Activated naive CD4-positive, alpha-beta T cell treated with anti-CD3 and anti-CD28 coated beads, Interleukin-2, amount 50 U/mL, for 72 hours (primary cell): ENCODE measurements at regions not wholly inside any gene's neighbourhood (a gene's known extent, or its start where the extent isn't known, plus 50 kb on each side); places are given as distances from the start of the nearest gene placed in this dataset.

ENCODE experiments used
- ATAC-seq, 2 donors: fragments of 150-1000 bp; cut with Tn5 transposase; 2 replicates each; pipeline ENCODE4 v1.10.0; 2021; ENCODE audit warnings: mild to moderate bottlenecking in 2 of 2, moderate library complexity in 2 of 2
- DNase-seq, 2 donors: peaks; one replicate each; pipeline ENCODE4 v3.0.0; 2021 to 2022; ENCODE audit warnings: low spot score in 2 of 2
- H3K27ac Mint-ChIP-seq, 2 donors: one replicate each; pipeline ENCODE4 v1.8.0; 2022; ENCODE audit warnings: mild to moderate bottlenecking in 2 of 2, mixed read lengths in 2 of 2
- H3K36me3 Mint-ChIP-seq, 2 donors: one replicate each; pipeline ENCODE4 v1.8.0; 2022; ENCODE audit warnings: mixed read lengths in 2 of 2
- H3K9me3 Mint-ChIP-seq, 2 donors: one replicate each; pipeline ENCODE4 v1.8.0; 2022; ENCODE audit warnings: mixed read lengths in 2 of 2

DNA sequence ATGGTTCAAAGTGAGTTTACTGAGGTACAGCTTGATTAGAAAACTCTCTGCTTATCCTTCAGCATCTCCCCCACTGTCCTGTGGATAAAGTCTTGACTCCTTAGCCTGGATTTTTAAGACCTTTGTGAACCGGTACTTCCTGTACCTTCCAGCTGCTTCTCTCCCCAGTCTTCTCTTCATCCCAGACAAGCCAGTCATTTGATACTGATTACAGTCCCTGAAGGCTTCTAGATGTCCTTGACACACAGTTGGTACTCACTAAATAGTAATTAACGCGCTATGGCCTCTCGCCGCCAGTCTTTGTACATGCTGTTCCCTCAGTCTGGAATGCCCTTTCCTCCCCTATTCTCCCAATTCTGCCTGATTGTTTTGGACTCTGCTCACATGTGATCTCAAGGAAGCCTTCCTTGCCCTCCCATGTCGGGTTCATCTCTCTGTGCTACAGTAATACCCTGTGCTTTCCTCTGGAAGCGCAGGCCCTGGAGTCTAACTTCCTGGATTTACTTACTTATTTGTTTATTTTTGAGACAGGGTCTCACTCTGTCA lies 50.6 kb upstream of the PTGR2 start:
- ATAC-seq (no peak), DNase-seq (no peak)
- no peaks in the 10 kb centered on the region for H3K36me3 Mint-ChIP-seq
- no peaks in the 10 kb centered on the region for H3K9me3 Mint-ChIP-seq
- H3K27ac Mint-ChIP-seq = no peak overlapping the region

DNA sequence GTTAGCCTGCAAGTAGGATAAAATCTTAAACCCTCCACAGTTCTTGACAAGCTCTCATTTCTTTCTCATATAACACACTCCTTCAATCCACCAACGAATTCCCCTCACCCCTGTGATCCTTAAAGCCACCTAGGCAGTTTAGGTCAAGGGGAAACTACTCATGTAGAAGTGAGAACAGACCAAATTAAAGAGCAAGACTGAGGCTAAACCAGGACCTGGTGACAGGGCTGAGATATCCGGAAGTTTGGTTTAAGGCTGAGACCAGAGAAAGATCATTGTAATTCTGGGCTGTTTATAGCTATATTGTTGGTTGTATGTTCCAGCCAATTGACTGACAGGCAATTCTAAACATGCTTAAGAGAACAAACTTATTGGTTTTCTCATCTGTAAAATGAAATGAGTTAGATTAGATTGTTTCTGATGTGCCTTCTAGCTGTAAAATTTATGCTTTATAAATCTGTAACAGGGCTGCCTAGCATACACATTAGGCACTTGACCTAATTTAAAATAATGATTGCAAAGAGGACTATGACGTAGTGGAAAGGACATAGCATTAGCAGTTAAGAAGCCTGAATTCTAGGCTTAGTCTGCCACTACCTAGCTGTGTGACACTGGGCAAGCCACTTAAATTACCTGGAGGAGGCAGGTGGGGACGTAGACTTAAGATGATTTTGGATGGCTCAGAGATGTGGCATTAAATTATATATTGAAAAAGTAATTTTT lies 53.9 kb upstream of the PTGR2 start:
- ATAC-seq = no peak
- H3K9me3 Mint-ChIP-seq = no peaks in the 10 kb centered on the region

DNA sequence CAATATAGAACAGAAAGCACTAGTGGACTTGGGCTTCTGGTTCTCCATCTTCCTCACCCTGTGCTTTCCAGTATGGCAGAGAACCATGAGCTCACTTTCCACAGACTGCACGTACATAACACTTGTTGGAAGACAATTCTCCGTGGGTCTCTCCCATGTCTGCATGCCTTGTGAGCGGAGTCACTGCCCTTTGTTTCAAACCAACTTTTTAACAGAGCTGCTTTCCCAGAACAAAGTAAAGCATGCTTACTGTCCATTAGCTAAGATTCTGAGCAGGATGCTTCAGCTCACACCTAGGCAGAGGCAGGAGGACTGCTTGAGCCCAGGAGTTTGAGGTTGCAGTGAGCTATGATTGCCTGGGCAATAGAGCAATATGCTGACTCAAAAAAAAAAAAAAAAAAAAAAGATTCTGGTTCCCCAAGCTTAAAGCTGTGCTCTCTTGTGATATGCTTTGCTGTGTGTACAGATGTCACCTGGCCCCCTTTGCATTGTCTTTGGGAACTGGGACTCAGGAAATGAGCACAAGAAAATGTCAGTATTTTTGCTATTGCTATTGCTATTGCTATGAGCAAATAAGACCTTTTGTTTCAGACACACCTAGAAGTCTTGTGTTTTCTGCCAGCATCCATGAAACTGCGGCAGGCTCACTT lies 54.6 kb upstream of the PTGR2 start:
- ATAC-seq (no peak), DNase-seq (no peak)
- peak overlapping the region in 1 of 2 donors; percentile 50 for H3K27ac Mint-ChIP-seq
- H3K36me3 Mint-ChIP-seq = no peaks in the 10 kb centered on the region
- H3K9me3 Mint-ChIP-seq = no peaks in the 10 kb centered on the region

More for the DNA sequence above, 53.9 kb upstream of the PTGR2 start:
- no peak for DNase-seq
- Mint-ChIP-seq H3K27ac (no peak overlapping the region), H3K36me3 (no peaks in the 10 kb centered on the region)

DNA sequence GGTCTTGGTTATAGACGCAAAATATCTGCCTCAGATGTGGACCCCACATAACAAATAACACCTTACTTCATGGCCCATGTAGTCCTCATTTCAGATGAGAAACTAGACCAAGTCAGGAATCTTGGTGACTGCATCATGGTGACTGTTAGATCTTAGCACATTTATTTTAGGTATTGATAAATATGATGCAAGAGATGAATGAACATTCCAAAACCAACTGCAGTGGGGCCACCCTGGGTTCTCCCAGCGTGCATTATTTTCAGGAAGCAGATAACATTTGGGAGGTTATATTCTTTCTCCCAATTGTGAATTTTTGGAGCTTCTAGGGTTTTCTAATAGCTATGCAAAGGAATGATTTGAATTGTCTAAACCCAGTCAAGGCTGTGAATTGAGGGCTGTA lies 55.2 kb upstream of the PTGR2 start:
- H3K36me3 Mint-ChIP-seq = no peaks in the 10 kb centered on the region
- DNase-seq (no peak), ATAC-seq (no peak)
- H3K27ac Mint-ChIP-seq = no peak overlapping the region
- no peaks in the 10 kb centered on the region for H3K9me3 Mint-ChIP-seq

DNA sequence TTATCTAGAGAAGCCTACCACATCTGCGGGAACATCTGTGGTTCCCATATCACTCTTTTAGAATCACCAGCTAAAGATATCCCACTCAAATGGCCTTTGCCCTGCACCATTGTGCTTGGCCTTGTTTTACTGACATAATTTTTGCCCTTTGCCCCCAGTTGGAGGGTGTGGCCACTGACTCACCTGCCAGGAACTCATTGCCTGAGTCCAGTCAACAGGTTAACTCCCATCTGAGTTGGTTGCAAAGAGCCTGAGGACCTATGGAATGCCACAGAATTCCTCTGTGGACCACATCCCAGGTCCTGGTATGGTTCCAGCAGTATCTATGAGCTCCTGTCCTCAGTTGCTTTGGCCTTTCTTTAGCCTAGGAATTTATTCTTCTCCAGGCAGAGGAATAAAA lies 55.7 kb upstream of the PTGR2 start:
- Mint-ChIP-seq H3K27ac (no peak overlapping the region), H3K9me3 (no peaks in the 10 kb centered on the region), H3K36me3 (no peaks in the 10 kb centered on the region)
- ATAC-seq (no peak), DNase-seq (no peak)

DNA sequence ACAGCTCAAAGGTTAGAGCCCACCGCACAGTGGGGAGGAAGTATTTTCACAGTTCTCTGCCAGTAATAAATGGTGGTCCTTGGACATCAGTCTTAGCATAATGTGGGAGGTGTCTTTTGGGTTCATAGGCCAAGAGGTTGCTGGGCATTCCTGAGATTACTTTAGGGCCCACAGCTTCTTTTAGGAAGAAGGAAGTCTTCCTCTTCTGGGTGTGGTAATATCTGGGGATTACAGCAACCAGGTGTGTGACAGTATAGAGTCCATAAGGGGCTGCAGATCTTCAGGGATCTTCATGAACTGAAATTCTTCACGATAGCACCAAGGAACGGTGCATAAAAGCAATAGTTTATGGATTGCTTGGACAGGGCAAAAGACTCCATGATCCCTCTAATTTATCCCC lies 56.2 kb upstream of the PTGR2 start:
- DNase-seq (no peak), ATAC-seq (no peak)
- Mint-ChIP-seq H3K36me3 (no peaks in the 10 kb centered on the region), H3K27ac (no peak overlapping the region), H3K9me3 (no peaks in the 10 kb centered on the region)

DNA sequence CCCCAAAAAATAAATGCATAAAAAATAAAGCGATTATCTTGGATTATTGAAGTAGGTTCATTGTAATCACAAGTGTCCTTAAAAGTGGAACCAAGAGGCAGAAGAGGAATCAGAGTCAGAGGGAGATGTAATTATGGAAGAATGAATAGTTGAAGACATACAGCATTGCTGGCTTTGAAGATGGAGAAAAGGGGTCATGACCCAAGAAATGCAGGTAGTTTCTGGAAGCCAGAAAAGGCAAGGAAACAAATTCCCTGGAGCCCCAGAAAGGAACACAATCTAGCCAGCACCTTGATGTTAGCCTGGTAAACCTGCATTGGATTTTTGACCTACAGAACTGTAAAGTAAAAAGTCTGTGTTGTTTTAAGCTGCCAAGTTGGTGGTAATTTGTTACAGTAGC lies 57.5 kb upstream of the PTGR2 start:
- no peak overlapping the region for H3K27ac Mint-ChIP-seq
- H3K36me3 Mint-ChIP-seq = no peaks in the 10 kb centered on the region
- no peaks in the 10 kb centered on the region for H3K9me3 Mint-ChIP-seq
- ATAC-seq = no peak
- DNase-seq = no peak

DNA sequence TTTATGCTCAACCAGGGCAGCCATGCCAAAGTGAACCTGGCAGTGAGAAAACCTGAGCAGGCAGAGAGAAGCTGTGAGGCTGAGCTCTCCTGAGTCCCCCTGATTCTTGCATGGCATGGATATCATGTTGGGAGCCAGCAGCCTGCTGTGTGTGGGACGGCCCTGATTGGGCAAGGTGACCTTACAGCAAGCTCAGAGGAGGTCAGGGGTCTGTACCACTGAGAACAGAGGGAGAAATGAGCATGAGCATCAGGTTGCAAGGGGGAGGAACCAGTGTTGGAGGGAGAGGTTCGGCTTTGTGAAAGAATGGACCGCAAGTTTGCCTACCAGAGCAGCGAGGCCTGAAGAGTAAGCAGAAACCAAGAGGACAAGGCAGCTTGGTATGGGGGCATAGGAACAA lies 59.1 kb upstream of the PTGR2 start:
- DNase-seq (no peak), ATAC-seq (no peak)
- Mint-ChIP-seq H3K9me3 (no peaks in the 10 kb centered on the region), H3K27ac (no peak overlapping the region), H3K36me3 (peaks cover 0 to 4% of the 10 kb centered on the region in 2 donors)

DNA sequence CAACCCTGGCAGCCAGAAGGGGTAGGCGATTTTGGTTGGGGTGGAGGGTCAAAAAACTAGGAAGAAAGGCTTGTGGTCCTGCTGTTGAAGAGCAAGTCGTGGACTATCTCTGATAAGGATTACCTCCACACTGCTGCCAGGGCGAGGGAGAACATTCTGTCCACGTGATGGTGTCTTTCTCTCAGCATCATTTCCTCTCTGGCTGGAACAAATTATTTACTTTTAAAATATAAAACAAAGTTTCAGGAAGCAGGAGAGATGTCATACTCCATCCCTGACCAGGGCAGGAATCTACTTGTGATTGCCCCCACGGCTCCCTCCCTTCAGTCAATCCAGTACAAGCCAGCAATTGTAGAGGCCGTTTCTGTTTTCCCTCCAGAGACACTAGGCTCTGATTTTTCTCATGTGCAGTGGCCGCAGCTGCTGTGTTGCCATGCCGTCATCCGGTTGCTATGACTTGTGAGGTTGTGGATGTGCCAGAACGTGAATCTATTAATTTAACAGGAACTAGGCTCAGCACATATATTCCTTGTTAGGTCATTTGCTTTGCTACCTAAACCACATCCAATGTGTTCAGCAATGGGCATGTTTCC lies 61.5 kb upstream of the PTGR2 start:
- Mint-ChIP-seq H3K27ac (peak overlapping the region; percentile 59 to 94), H3K36me3 (peaks cover 13 to 15% of the 10 kb centered on the region in 2 donors), H3K9me3 (no peaks in the 10 kb centered on the region)
- ATAC-seq = no peak
- DNase-seq = no peak

DNA sequence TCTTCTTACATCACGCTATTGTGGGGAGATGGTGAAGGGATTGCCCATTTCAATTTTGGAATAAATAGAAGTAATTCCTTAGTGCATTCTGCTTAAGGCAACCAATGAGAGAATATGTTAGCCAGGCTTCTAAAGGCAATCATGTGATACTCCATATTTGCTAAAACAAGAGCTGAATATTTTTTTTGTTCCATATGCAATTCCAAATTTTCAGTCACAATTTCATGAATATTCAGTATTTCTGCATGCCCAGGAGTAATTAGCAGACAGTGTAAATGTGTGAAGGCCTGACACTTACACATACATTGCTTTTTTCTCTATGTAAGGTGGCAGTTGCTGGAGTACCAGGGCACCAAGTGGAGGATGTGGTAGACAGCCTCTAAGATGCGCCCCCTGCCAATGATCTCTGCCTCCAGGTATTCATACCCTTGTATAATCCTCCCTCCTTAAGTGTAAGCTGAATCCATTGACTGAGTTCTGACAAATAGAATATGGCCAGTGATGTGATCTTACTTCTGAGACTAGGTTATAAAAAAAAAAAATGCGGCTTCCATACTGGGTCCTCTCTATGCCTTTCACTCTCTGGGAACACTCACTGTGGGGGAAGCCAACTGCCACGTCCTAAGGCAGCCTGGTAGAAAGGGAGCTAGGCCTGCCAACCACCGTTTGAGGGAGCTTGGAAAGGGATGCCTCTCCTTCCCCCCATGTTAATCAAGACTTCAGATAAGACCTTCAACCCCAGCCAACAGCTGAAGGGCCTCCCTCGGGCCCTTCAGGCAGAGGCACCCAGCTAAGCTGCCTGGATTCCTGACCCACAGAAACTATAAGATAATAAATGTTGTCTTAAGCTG lies 62.7 kb upstream of the PTGR2 start:
- DNase-seq (no peak), ATAC-seq (no peak)
- Mint-ChIP-seq H3K36me3 (peaks cover 13 to 15% of the 10 kb centered on the region in 2 donors), H3K27ac (peak overlapping the region; percentile 82 to 94), H3K9me3 (no peaks in the 10 kb centered on the region)

DNA sequence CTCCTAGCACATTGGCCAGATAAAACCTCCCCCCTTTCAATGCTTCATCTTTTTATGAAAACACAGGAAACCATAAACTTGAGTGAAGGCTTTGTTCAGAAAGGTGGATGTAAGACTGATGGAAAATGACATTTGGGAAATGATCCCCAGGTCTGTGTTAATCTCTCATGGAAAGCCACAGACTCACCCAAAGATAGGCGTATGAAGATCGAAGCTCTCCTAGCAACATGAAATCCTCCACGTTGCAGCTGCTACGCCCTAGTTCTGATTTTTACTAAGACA lies 63.4 kb upstream of the PTGR2 start:
- no peak for DNase-seq
- Mint-ChIP-seq H3K27ac (peak overlapping the region; percentile 94 to 97), H3K9me3 (no peaks in the 10 kb centered on the region), H3K36me3 (peaks cover 15 to 17% of the 10 kb centered on the region in 2 donors)
- no peak for ATAC-seq

DNA sequence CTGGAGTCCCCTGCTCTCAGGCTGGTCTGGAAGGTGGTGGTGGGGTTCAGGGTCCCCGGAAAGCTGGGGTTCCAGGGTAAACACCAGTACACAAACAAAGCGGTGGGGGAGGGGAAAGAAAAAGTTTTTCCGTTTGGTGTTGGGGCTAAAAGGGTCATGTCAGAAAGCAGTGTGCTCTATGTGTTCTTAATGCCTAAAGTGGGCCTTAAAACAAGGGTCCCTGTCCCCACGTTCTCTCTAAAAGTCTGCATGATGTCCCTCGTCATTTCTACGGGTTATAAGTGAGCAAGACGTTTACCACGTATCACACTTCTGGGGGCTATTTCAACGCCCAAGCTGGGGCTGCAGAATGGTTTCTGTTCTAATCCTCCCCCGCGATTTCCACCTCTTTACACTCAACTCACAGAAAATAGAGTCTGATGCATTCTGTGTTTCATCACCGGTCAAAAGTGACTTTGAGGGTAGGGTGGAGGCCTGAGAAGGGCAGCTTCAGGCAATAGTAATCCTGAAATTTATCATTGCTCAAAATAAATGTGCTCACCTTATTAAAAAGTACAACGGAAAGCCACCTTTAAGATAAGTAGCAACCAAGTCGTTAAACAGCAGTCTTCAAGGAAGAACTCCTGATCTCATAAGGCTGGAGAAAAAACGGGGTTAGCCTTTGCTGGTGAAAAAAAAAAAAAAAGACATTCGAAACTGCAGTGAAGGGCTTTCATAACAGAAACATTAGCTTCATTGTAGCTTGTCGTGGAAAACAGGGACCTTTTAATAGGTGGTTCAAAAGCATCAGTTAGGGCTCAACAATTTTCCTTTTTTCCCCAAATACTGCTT lies 63.9 kb upstream of the PTGR2 start:
- ATAC-seq = peak; percentile 63 to 67

DNA sequence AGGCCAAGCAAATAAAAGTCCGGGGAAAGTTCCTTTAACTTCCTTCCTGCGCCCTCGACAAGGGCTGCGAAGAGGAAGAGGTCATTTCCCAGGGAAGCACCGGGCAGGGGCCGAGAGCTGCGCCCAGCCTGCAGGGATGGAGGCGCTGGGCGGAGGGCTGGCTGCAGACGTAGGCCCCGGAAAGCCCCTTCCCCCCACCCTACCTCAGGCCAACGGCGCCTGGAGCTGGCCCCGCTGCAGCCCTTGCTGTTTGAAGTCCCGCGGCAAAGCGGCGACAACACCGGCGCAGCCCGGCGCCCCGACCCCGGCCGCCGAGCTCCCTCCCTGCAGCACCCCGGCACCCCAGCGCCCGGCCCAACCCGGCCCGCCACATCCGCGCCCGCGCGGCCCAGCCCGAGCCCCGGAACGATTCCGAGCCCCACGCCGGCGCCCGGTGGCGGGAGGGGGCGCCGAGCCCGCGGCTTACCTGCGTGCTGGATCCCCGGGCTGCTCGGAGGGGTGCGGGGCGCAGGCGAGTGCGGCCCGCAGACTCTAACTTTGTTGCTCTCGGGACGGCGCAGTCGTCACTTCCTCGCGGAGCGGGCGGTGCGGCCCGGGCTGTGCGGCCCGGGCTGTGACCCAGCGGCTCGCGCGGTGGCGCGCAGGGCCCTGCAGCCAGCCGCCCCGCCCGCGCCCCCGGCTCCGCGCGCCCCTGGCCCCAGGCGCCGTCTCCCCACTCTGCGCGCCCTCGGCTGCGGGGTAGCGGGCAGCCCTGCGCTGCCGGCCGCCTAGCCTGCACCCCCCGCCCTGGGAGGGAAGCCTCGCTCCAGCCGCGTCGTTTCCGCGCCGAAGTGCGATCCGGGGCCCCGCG lies 64.8 kb upstream of the PTGR2 start:
- ATAC-seq (peak; percentile 62 to 74), DNase-seq (peak; percentile 59 to 65)
- Mint-ChIP-seq H3K27ac (peak overlapping the region; percentile 94 to 97), H3K36me3 (peaks cover 20 to 27% of the 10 kb centered on the region in 2 donors), H3K9me3 (no peaks in the 10 kb centered on the region)

More for the DNA sequence above, 63.9 kb upstream of the PTGR2 start:
- Mint-ChIP-seq H3K36me3 (peaks cover 20 to 23% of the 10 kb centered on the region in 2 donors), H3K9me3 (no peaks in the 10 kb centered on the region), H3K27ac (peak overlapping the region; percentile 94 to 97)
- DNase-seq = peak; percentile 55 to 65

DNA sequence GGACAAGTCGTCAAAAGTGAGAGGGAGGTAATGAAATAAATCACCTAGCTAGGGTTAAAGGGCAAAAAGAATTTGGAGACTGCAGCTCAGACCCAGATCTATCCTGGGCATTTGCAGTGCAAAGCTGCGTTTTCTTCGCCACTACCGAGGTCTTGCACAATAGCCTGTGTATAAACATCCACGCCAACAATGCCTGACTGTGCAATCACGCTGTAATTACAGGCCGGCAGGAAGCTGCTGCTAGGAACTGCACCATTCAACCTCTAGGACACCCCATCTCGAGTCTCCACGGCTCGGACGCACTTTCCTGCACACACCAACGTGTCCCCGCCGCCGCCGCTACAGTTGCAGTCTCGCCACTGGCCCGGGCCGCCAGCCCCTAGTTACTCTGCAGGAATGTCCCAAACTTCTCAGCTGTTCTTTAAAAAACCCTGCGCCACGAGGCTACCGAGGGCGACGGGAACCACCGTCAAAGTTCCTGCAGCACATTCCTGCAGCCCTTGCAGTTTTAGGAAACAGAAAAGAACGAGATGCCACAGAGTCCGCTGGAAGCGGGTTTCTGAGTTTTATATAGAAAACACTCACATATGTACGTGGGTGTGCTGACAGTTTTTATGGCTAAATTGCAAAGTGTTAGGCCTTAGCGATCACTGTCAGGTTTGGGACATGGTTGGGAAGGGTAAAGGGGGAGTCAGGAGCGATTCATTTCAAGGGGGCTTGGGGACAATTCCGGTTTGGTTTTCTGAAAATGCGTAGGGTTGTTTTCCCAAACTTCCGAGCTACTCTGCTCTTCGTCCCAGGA lies 65.6 kb upstream of the PTGR2 start:
- peak; percentile 65 to 72 for DNase-seq
- Mint-ChIP-seq H3K9me3 (no peaks in the 10 kb centered on the region), H3K27ac (peak overlapping the region; percentile 94 to 97), H3K36me3 (peaks cover 20 to 27% of the 10 kb centered on the region in 2 donors)
- peak; percentile 46 to 67 for ATAC-seq
